Testis (tissue), 2 donors: ENCODE measurements at regions not wholly inside any gene's neighbourhood (a gene's known extent, or its start where the extent isn't known, plus 50 kb on each side); places are given as distances from the start of the nearest gene placed in this dataset.

ENCODE experiments used
- CTCF ChIP-seq, 3 experiments: fragments of 450-650 bp in 2 of 3; fragments of 200-600 bp in 1 of 3; sonication (generic) in 1 of 3; IDR thresholded peaks; one replicate each; pipeline ENCODE4 v1.5.1; 2016 to 2019; ENCODE audit warnings: antibody characterized with exemption in 3 of 3, mild to moderate bottlenecking in 2 of 3, moderate library complexity in 1 of 3
- POLR2A ChIP-seq: fragments of 450-650 bp; IDR thresholded peaks from one replicate; pipeline ENCODE4 v1.6.1; 2017; ENCODE audit warnings: antibody characterized with exemption, mild to moderate bottlenecking, moderate library complexity

DNA sequence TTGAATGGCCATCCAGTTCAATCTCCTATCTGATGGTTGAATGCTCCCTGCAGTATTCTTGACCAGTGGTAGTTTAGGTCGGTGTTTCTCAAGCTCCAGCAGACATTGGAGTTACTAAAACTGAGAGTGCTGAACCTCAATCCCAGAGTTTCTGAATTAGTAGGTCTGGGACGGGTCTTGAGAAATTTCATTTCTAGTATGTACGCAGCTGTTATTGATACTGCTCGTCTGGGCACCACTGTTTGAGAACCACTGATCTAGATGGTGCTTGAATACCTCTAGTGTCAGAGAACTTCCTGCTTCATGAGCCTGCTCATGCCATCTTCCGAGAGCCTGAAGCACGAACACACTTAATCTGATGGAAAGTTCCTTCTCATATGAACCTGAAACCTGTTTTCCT, 99.4 kb upstream of the CREB5 start:
- TF ChIP-seq CTCF (IDR thresholded peaks at IDR 0.05) (no peak), POLR2A (no peak)
